Naive thymus-derived CD4-positive, alpha-beta T cell (primary cell): ENCODE measurements at regions not wholly inside any gene's neighbourhood (a gene's known extent, or its start where the extent isn't known, plus 50 kb on each side); places are given as distances from the start of the nearest gene placed in this dataset.

Source experiments
- ATAC-seq: fragments of 150-1000 bp; cut with Tn5 transposase; 2 replicates; pipeline ENCODE4 v1.10.0; 2021; ENCODE audit warnings: mild to moderate bottlenecking, moderate library complexity
- CTCF ChIA-PET: fragments of 350-600 bp; sonication (Branson Sonifier 250); formaldehyde crosslinking; loops from one replicate; lab custom pipeline; 2021; ENCODE audit warnings: antibody characterized with exemption; lab: Charles Lee
- POLR2A ChIA-PET: fragments of 350-600 bp; sonication (Branson Sonifier 250); formaldehyde crosslinking; loops from one replicate; lab custom pipeline; 2021; ENCODE audit warnings: antibody characterized with exemption, inconsistent platforms; lab: Charles Lee
- DNase-seq, 9 donors: peaks; one replicate each; pipeline versions ENCODE4 v3.0.0 to v3.0.0-alpha.2; 2020 to 2022; ENCODE audit warnings: mixed read lengths in 1 of 9
- H3K27ac ChIP-seq: one replicate; pipeline ENCODE4 v1.7.0; 2013; ENCODE audit warnings: mild to moderate bottlenecking, low read depth, low read length, moderate library complexity
- H3K27me3 ChIP-seq, 2 donors: one replicate each; pipeline ENCODE4 v1.7.0; 2013; ENCODE audit warnings: low read length in 2 of 2, mild to moderate bottlenecking in 2 of 2, moderate library complexity in 2 of 2; ENCODE audit not compliant: control insufficient read depth in 2 of 2, insufficient read depth in 2 of 2
- H3K36me3 ChIP-seq, 3 experiments: 1 replicate in 2 of 3; 2 replicates in 1 of 3; pipeline ENCODE4 v1.7.0; 2013; ENCODE audit warnings: low read length in 3 of 3, mild to moderate bottlenecking in 3 of 3, moderate library complexity in 1 of 3; ENCODE audit not compliant: insufficient read depth in 3 of 3, control insufficient read depth in 2 of 3
- H3K4me1 ChIP-seq, 2 donors: one replicate each; pipeline ENCODE4 v1.7.0; 2013; ENCODE audit warnings: low read length in 2 of 2, mild to moderate bottlenecking in 2 of 2, moderate library complexity in 1 of 2; ENCODE audit not compliant: control insufficient read depth in 2 of 2, insufficient read depth in 2 of 2
- H3K4me3 ChIP-seq: 2 replicates; pipeline ENCODE4 v1.7.0; 2013; ENCODE audit warnings: mild to moderate bottlenecking, low read length
- H3K9me3 ChIP-seq, 3 experiments: 1 replicate in 2 of 3; 2 replicates in 1 of 3; pipeline ENCODE4 v1.7.0; 2013; ENCODE audit warnings: low read length in 3 of 3; ENCODE audit not compliant: control insufficient read depth in 2 of 3
- H3K27ac Mint-ChIP-seq, 9 donors: one replicate each; pipeline ENCODE4 v1.8.0; 2020 to 2022; ENCODE audit warnings: mixed read lengths in 9 of 9, mild to moderate bottlenecking in 8 of 9, moderate library complexity in 5 of 9, inconsistent platforms in 2 of 9
- H3K27me3 Mint-ChIP-seq, 5 donors: one replicate each; pipeline ENCODE4 v1.8.0; 2021 to 2022; ENCODE audit warnings: mixed read lengths in 5 of 5, mild to moderate bottlenecking in 1 of 5
- H3K36me3 Mint-ChIP-seq, 5 donors: one replicate each; pipeline ENCODE4 v1.8.0; 2020 to 2022; ENCODE audit warnings: mixed read lengths in 5 of 5, mild to moderate bottlenecking in 3 of 5, inconsistent platforms in 1 of 5
- H3K4me1 Mint-ChIP-seq, 7 donors: one replicate each; pipeline ENCODE4 v1.8.0; 2020 to 2022; ENCODE audit warnings: mixed read lengths in 7 of 7, mild to moderate bottlenecking in 3 of 7, inconsistent platforms in 1 of 7
- H3K4me3 Mint-ChIP-seq, 10 donors: one replicate each; pipeline ENCODE4 v1.8.0; 2020 to 2022; ENCODE audit warnings: mild to moderate bottlenecking in 10 of 10, mixed read lengths in 10 of 10, moderate library complexity in 6 of 10, inconsistent platforms in 2 of 10
- H3K9me3 Mint-ChIP-seq, 11 donors: one replicate each; pipeline ENCODE4 v1.8.0; 2020 to 2022; ENCODE audit warnings: mixed read lengths in 11 of 11, mild to moderate bottlenecking in 4 of 11, inconsistent platforms in 1 of 11, moderate library complexity in 1 of 11
- intact Hi-C, 2 donors: fragments of 100-400 bp; cut with micrococcal nuclease; formaldehyde crosslinking; loops; one replicate each; pipeline ENCODE4 v1.15.1; 2023

DNA sequence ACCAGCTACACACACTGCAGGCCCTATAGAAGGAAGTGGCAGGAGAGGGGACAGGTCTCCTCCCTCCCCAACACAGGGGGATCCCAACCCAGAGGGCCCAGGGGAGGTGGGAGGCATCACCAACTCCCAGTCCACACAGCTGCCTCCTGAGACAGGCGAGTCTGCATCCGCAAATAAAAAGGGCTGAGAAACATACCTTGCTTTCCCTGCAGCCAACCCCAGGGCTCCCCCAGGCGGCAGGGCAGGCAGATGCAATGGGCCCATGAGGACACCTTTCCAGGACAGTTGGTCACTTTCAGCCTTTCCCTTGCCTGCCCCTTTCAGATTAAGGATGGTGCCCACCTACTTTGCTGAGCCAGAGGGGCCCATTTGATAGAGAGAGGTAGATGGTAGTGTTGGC is 180.0 kb downstream of the BRD1 start:
- Mint-ChIP-seq H3K4me1 (peaks cover 0 to 50% (median 30%) of the 10 kb centered on the region in 7 donors), H3K27ac (no peak overlapping the region), H3K27me3 (no peaks in the 10 kb centered on the region), H3K9me3 (peaks cover 0 to 4% (median 0%) of the 10 kb centered on the region in 11 donors), H3K36me3 (peaks cover 3 to 39% (median 7%) of the 10 kb centered on the region in 5 donors), H3K4me3 (no peak overlapping the region)
- POLR2A ChIA-PET, result no interaction called here
- CTCF ChIA-PET, result no interaction called here
- Histone ChIP-seq H3K27me3 (no peaks in the 10 kb centered on the region), H3K9me3 (no peaks in the 10 kb centered on the region), H3K27ac (no peak overlapping the region), H3K4me1 (peaks cover 0 to 6% of the 10 kb centered on the region in 2 donors), H3K4me3 (no peak overlapping the region), H3K36me3 (peaks cover 0 to 16% (median 0%) of the 10 kb centered on the region in 3 experiments)
- intact Hi-C loops, result no loop called here
- DNase-seq, result no peak
- no peak for ATAC-seq

DNA sequence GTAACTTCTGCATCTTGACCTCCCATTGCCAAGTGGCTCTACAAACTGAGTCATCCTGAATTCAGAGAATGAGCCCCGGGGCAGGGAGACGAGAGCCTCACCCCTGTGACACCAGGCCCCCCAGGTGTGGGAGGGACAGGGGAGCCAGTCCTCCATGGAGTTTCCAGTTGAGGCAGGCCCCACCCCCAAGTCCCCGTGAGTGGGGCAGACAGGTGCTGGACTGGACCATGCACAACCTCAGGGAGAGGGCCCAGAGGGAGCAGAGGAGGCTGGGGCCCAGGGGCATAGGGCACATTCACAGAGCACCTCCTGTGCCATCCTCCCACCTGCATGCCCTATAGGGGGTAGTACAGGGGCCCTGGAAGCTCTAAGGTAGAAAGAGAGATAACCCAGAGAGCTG is 180.8 kb downstream of the BRD1 start:
- H3K27ac Mint-ChIP-seq, result peak overlapping the region in 1 of 9 donors; percentile 26

GRCh38 chr22:49645791-49646550 is 181.7 kb downstream of the BRD1 start:
- Histone ChIP-seq H3K4me1 (peaks cover 0 to 6% of the 10 kb centered on the region in 2 donors), H3K36me3 (peaks cover 0 to 32% (median 0%) of the 10 kb centered on the region in 3 experiments), H3K9me3 (no peaks in the 10 kb centered on the region), H3K27ac (no peak overlapping the region), H3K27me3 (no peaks in the 10 kb centered on the region), H3K4me3 (no peak overlapping the region)
- Mint-ChIP-seq H3K36me3 (peaks cover 2 to 26% (median 7%) of the 10 kb centered on the region in 5 donors), H3K4me1 (peaks cover 0 to 44% (median 25%) of the 10 kb centered on the region in 7 donors), H3K27ac (no peak overlapping the region), H3K4me3 (no peak overlapping the region), H3K9me3 (peaks cover 0 to 4% (median 0%) of the 10 kb centered on the region in 11 donors), H3K27me3 (no peaks in the 10 kb centered on the region)
- POLR2A ChIA-PET, result no interaction called here
- intact Hi-C loops, result no loop called here
- ATAC-seq (no peak), DNase-seq (no peak)
- CTCF ChIA-PET, result no interaction called here

More for the DNA sequence above, 180.8 kb downstream of the BRD1 start:
- Histone ChIP-seq H3K27me3 (no peaks in the 10 kb centered on the region), H3K27ac (no peak overlapping the region), H3K9me3 (no peaks in the 10 kb centered on the region), H3K36me3 (peaks cover 0 to 23% (median 0%) of the 10 kb centered on the region in 3 experiments), H3K4me3 (no peak overlapping the region), H3K4me1 (peaks cover 0 to 6% of the 10 kb centered on the region in 2 donors)
- no peak for DNase-seq
- H3K4me1 Mint-ChIP-seq, result peaks cover 0 to 45% (median 25%) of the 10 kb centered on the region in 7 donors
- ATAC-seq, result no peak
- peaks cover 3 to 31% (median 7%) of the 10 kb centered on the region in 5 donors for H3K36me3 Mint-ChIP-seq
- peaks cover 0 to 4% (median 0%) of the 10 kb centered on the region in 11 donors for H3K9me3 Mint-ChIP-seq
- no peak overlapping the region for H3K4me3 Mint-ChIP-seq
- no peaks in the 10 kb centered on the region for H3K27me3 Mint-ChIP-seq
- intact Hi-C loops, result no loop called here
- CTCF ChIA-PET, result no interaction called here
- POLR2A ChIA-PET, result no interaction called here

DNA sequence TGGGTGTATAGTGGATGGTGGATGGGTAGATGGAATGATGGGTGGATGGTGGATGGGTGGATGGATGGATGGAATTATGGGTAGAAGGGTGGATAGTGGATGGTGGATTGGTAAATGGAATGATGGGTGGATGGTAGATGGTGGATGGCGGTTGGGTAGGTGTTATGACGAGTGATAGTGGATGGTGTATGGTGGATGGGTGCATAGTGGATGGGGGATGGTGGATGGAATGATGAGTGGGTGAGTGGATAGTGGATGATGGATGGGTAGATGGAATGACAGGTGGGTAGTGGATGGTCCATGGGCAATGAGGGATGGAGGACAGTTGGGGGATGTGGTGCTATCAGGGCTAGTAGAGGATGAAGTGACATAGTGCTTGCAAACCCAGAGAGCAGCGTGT is 182.4 kb downstream of the BRD1 start:
- CTCF ChIA-PET, result no interaction called here
- H3K4me1 Mint-ChIP-seq, result peaks cover 0 to 37% (median 23%) of the 10 kb centered on the region in 7 donors
- ATAC-seq (no peak), DNase-seq (no peak)
- intact Hi-C loops, result no loop called here
- no peak overlapping the region for H3K27ac ChIP-seq
- H3K27me3 ChIP-seq, result no peaks in the 10 kb centered on the region
- no peaks in the 10 kb centered on the region for H3K9me3 ChIP-seq
- H3K27me3 Mint-ChIP-seq, result no peaks in the 10 kb centered on the region
- POLR2A ChIA-PET, result no interaction called here
- H3K36me3 Mint-ChIP-seq, result peaks cover 0 to 20% (median 5%) of the 10 kb centered on the region in 5 donors
- H3K27ac Mint-ChIP-seq, result no peak overlapping the region
- peaks cover 0 to 6% of the 10 kb centered on the region in 2 donors for H3K4me1 ChIP-seq
- peaks cover 0 to 4% (median 0%) of the 10 kb centered on the region in 11 donors for H3K9me3 Mint-ChIP-seq
- no peak overlapping the region for H3K4me3 Mint-ChIP-seq
- H3K4me3 ChIP-seq, result no peak overlapping the region
- peaks cover 0 to 33% (median 0%) of the 10 kb centered on the region in 3 experiments for H3K36me3 ChIP-seq

GRCh38 chr22:49643998-49644397 is 183.7 kb downstream of the BRD1 start:
- Mint-ChIP-seq H3K36me3 (peaks cover 0 to 9% (median 0%) of the 10 kb centered on the region in 5 donors), H3K27me3 (no peaks in the 10 kb centered on the region), H3K27ac (no peak overlapping the region), H3K4me3 (no peak overlapping the region), H3K4me1 (peaks cover 0 to 27% (median 14%) of the 10 kb centered on the region in 7 donors), H3K9me3 (peaks cover 0 to 4% (median 0%) of the 10 kb centered on the region in 11 donors)
- ChIA-PET CTCF (interaction anchor here (0.6 kb wide), 1 partner anchor 664 kb away, joined by 3 read pairs; no protein-coding TSS in a partner anchor), POLR2A (no interaction called here)
- no peak overlapping the region for H3K27ac ChIP-seq
- peaks cover 0 to 6% of the 10 kb centered on the region in 2 donors for H3K4me1 ChIP-seq
- H3K27me3 ChIP-seq, result no peaks in the 10 kb centered on the region
- ATAC-seq (no peak), DNase-seq (no peak)
- H3K36me3 ChIP-seq, result peaks cover 0 to 33% (median 0%) of the 10 kb centered on the region in 3 experiments
- H3K9me3 ChIP-seq, result no peaks in the 10 kb centered on the region
- intact Hi-C loops, result no loop called here
- H3K4me3 ChIP-seq, result no peak overlapping the region

GRCh38 chr22:49643466-49643865 is 184.2 kb downstream of the BRD1 start:
- Mint-ChIP-seq H3K36me3 (peaks cover 0 to 9% (median 0%) of the 10 kb centered on the region in 5 donors), H3K4me1 (peaks cover 0 to 31% (median 14%) of the 10 kb centered on the region in 7 donors), H3K4me3 (no peak overlapping the region), H3K27me3 (no peaks in the 10 kb centered on the region), H3K27ac (no peak overlapping the region), H3K9me3 (peaks cover 0 to 4% (median 0%) of the 10 kb centered on the region in 11 donors)
- peaks cover 0 to 33% (median 0%) of the 10 kb centered on the region in 3 experiments for H3K36me3 ChIP-seq
- CTCF ChIA-PET, result interaction anchor here (0.6 kb wide), 1 partner anchor 664 kb away, joined by 3 read pairs; no protein-coding TSS in a partner anchor
- DNase-seq (no peak), ATAC-seq (no peak)
- H3K27me3 ChIP-seq, result no peaks in the 10 kb centered on the region
- intact Hi-C loops, result no loop called here
- POLR2A ChIA-PET, result no interaction called here
- no peak overlapping the region for H3K4me3 ChIP-seq
- H3K4me1 ChIP-seq, result peaks cover 0 to 6% of the 10 kb centered on the region in 2 donors
- H3K27ac ChIP-seq, result no peak overlapping the region
- no peaks in the 10 kb centered on the region for H3K9me3 ChIP-seq
